HCT116 (cell line): ENCODE measurements at regions not wholly inside any gene's neighbourhood (a gene's known extent, or its start where the extent isn't known, plus 50 kb on each side); places are given as distances from the start of the nearest gene placed in this dataset.

Experiments used
- CTCF ChIP-seq, 3 experiments: fragments of 200-600 bp in 1 of 3; sonication (generic) in 1 of 3; IDR thresholded peaks in 2 of 3; conservative IDR thresholded peaks in 1 of 3; 2 replicates each; pipeline ENCODE4 v1.5.1; 2012 to 2017; ENCODE audit warnings: low read depth in 2 of 3, low read length in 2 of 3, antibody characterized with exemption in 1 of 3, borderline replicate concordance in 1 of 3, control low read depth in 1 of 3, mild to moderate bottlenecking in 1 of 3, mixed read lengths in 1 of 3, mixed run types in 1 of 3, moderate library complexity in 1 of 3; ENCODE audit not compliant: insufficient read depth in 1 of 3
- FOSL1 ChIP-seq: IDR thresholded peaks from 2 replicates; pipeline ENCODE4 v1.6.1; 2012; ENCODE audit warnings: low read depth
- JUND ChIP-seq: IDR thresholded peaks from 2 replicates; pipeline ENCODE4 v1.6.1; 2012
- POLR2A ChIP-seq: IDR thresholded peaks from 2 replicates; pipeline ENCODE4 v1.7.0; 2011; ENCODE audit warnings: borderline replicate concordance; ENCODE audit not compliant: insufficient read depth, insufficient read length; ENCODE audit errors: extremely low read depth
- RAD21 ChIP-seq: IDR thresholded peaks from 2 replicates; pipeline ENCODE4 v1.6.1; 2012; ENCODE audit warnings: low read depth, mild to moderate bottlenecking
- SP1 ChIP-seq: IDR thresholded peaks from 2 replicates; pipeline ENCODE4 v1.6.1; 2012; ENCODE audit warnings: low read depth
- YY1 ChIP-seq: IDR thresholded peaks from 2 replicates; pipeline ENCODE4 v1.6.1; 2011; ENCODE audit warnings: low read length, low read depth, moderate library complexity, mild to moderate bottlenecking; ENCODE audit not compliant: insufficient replicate concordance; ENCODE audit errors: extremely low read depth

GRCh38 chr16:85522842-85523601 is 90.1 kb upstream of the GSE1 start:
- TF ChIP-seq FOSL1 (no peak), SP1 (no peak), CTCF (IDR thresholded peaks at IDR 0.05 in 2 of 3, conservative IDR thresholded peaks at IDR 0.05 in 1 of 3; ENCODE audit: borderline replicate concordance in 1 of 3, insufficient read depth in 1 of 3, low read depth in 2 of 3, low read length in 2 of 3) (no peak), POLR2A (no peak), RAD21 (no peak), YY1 (no peak), JUND (no peak)
